GM18519 (cell line): ENCODE measurements at regions not wholly inside any gene's neighbourhood (a gene's known extent, or its start where the extent isn't known, plus 50 kb on each side); places are given as distances from the start of the nearest gene placed in this dataset.
"Not testable (repeated sequence)": the region's sequence is repeated elsewhere in the genome, so short reads cannot be mapped to it uniquely, and the experiment has no call there.

Experiments used
- ATAC-seq: cut with Tn5 transposase; IDR thresholded peaks from one replicate; pipeline ENCODE4 v1.9.1; 2021; ENCODE audit warnings: mild to moderate bottlenecking, moderate library complexity; ENCODE audit not compliant: unreplicated experiment, low FRiP score

DNA sequence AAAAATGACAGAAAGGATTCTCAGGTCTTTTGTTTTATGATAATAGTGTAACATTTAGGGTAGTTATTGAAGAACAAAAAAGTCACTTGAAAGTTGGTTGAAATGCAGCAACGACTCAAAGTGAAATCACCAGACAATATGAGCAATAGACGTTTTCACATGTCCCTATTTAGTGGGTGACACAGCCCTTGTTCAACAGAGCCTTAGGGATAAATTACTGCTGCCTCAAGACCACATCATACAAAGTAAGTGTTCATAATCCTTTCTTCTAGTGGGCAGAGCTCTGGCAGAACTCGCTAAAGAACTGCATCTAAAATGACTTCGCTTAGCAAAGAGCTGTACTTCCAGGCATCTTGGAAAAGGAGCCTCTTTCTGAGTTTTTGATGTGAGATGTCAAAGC lies 128.5 kb upstream of the LMNTD1 start:
- no peak for ATAC-seq

- no peak for ATAC-seq
Observed at GRCh38 chr12:25682421-25682820, 129.3 kb upstream of the LMNTD1 start.

DNA sequence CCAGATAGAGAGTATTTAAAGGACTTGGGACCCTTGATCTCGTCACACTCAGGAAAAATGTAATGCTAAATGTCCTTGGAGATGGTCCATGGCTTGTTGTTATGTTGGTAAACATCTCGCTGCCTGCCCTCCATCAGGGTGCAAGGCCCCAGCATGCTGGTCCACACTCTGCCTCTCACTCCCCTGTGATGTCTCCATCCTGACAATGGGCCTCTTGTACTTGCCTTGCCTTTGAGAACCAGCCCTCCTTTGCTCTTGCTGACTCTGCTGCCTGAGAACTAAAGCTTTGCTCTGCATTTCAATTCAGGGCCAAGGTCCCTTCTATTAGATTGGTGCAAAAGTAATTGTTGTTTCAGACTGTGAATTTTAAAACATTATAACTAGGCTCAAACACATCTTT lies 131.0 kb upstream of the LMNTD1 start:
- ATAC-seq: no peak

DNA sequence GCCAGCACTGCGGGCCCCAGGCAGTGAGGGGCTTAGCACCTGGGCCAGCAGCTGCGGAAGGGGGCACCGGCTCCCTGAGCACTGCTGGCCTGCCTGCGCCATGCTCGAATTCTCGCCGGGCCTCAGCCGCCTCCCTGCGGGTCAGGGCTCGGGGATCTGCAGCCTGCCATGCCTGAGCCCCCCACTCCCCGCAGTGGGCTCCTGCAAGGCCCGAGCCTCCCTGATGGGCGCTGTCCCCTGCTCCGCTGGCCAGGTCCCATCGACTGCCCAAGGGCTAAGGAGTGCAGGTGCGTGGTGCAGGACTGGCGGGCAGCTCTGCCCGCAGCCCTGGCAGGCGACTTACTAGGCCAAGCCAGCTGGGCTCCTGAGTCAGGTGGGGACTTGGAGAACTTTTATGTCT lies 133.3 kb upstream of the LMNTD1 start:
- ATAC-seq: no peak

GRCh38 chr12:25687226-25687625 lies 134.1 kb upstream of the LMNTD1 start:
- no peak for ATAC-seq

DNA sequence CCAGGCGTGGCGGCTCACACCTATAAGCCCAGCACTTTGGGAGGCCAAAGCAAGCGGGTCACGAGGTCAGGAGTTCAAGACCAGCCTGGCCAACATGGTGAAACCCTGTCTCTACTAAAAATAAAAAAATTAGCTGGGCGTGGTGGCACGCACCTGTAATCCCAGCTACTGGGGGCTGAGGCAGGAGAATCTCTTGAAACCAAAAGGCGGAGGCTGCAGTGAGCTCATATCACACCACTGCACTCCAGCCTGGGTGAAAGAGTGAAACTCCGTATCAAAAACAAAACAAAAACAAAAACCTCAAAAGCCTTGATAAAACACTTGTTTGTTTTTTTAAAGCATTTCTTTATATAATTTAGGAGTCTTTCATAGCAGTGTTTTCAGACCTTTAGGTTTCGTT lies 135.8 kb upstream of the LMNTD1 start:
- not testable (repeated sequence) for ATAC-seq

- ATAC-seq: no peak
Observed at GRCh38 chr12:25689996-25690501, 137.0 kb upstream of the LMNTD1 start.

GRCh38 chr12:25690996-25691864 lies 138.1 kb upstream of the LMNTD1 start:
- no peak for ATAC-seq

- no peak for ATAC-seq
Observed at GRCh38 chr12:25691865-25692114, 138.7 kb upstream of the LMNTD1 start.

DNA sequence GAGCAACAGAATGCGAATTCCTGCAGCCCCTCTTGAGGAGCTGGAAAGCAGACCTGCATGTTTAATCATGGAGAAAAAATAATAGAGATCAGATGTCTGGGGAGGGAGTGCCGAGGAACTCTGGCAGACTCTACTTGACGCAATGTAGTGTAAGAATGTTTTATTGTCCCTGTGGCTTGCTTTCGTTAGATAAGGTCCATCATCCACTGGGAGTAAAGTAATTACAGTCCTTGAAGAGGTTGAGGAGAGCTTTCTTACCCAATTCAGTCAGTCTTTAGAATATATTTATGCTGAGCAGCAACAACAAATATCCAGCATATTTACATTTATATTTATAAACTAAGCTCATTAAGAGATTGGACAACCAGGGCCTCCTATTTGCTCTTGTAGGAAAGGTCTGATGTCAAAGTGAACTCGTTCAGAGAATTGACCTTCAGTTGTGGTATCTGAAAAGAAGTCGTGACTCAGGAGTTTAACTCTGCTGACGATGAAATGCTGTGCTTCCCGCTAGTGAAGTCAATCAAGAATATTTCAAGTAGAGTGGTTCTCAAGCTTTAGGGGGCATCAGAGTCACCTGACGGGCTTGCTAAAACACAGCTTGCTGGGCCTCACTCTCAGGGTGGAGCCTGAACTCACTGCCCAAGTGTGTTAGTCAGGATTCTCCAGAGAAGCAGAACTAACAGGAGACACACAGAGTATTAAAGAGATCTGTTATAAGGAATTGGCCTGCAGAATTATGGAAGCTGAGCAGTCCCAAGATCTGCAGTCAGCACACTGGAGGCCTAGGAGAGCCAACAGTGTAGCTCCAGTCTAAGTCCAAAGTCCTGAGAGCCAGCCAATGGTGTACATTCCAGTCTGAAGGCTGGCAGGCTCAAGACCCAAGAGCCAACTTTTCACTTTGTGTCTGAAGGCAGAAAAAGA lies 139.3 kb upstream of the LMNTD1 start:
- no peak for ATAC-seq

DNA sequence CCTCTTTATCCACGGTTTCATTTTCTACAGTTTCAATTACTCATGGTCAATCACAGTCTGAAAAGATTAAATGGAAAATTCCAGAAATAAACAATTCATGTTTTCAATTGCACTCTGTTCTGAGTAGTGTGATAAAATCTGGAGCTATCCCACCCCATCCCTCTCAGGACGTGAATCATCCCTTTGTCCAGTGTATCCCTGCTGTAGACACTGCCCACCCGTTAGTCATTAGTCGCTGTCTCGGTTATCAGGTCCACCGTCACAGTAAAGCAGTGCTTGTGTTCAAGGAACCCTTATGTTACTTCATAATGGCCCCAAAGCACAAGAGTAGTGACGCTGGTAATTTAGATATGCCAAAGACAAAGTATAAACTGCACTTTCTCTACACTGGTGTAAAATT lies 141.0 kb upstream of the LMNTD1 start:
- ATAC-seq: no peak

GRCh38 chr12:25695574-25695973 lies 142.5 kb upstream of the LMNTD1 start:
- no peak for ATAC-seq

DNA sequence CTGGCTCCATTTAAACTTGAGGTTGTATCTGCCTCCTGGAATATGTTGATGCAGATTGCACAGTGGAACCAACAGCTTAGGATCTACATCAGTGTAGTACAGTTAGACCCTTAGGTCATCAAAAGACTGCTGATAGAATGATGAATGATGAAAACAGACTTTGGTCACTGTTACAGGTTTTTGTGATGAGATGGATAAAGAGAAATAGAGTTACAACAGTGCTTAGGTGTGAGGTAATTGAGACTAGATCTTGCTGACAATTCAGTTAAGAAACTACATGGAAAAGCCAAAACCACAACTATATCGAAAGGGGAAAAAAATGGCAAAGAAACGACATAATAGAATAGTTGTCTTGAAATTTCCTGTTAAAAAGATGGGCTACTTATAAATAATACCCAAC lies 145.7 kb upstream of the LMNTD1 start:
- no peak for ATAC-seq

- no peak for ATAC-seq
Observed at GRCh38 chr12:25699454-25699853, 146.4 kb upstream of the LMNTD1 start.

DNA sequence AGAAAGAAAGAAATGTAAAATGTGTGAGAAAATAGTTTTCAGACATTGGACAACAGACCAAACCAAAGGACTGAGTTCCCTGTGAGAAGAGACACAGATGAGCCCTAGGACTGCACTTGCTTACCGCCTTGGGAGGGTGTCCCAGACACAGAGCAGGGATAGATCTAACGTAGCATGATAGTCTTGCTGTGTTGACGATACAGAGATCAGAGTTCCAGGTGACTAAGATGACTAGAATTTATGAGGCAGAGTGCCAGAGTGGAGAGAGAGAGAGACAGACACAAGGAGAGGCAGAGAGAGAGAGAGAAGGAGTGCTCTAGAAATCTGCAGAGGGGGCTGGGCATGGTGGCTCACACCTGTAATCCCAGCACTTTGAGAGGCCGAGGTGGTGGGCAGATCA lies 148.2 kb upstream of the LMNTD1 start:
- no peak for ATAC-seq

DNA sequence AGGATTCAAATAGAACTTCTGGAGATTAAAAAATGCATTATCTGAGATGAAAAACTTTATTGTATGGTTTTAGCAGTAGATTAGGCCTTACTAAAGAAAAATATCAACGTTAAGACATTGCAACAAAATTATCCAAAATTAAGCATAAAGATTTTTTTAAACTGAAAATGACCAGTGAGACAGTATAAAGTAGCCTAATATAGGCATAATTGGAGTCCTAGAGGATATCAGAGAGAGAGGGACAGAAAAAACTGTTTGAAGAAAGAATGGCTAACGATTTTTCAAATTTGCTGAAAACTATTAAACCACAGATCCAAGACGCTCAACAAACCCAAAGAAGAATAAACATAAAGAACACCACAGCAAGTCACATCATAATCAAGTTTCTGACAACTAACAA lies 149.5 kb upstream of the LMNTD1 start:
- ATAC-seq: no peak

- no peak for ATAC-seq
Observed at GRCh38 chr12:25705261-25705660, 152.2 kb upstream of the LMNTD1 start.

DNA sequence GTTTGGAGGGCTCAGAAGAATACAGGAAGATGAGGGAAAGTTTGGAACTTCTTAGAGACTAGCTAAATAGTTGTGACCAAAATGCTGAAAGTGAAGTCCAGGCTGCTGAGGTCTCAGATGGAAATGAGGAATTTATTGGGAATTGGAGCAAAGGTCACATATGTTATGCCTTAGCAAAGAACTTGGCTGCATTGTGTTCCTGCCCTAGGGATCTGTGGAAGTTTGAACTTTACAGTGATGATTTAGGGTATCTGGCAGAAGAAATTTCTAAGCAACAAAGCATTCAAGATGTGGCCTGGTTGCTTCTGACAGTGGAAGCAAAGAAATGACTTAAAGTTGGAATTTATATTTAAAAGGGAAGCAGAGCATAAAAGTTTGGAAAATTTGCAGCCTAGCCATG lies 153.6 kb upstream of the LMNTD1 start:
- not testable (repeated sequence) for ATAC-seq

DNA sequence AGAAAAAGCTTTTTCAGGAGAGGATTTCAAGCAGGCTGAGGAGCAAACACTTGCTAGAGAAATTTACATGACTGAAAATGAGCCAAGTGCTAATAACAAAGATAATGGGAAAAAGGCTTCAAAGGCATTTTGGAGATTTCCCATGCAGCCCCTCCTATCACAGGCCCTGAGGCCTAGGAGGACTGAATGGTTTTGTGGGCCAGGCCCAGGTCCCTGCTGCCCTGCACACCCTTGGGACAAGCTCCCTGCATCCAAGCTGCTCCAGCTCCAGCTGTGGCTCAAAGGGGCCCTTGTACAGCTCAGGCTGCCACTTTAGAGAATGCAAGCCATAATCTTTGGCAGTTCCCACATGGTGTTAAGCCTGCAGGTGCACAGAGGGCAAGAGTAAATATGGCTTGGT lies 154.0 kb upstream of the LMNTD1 start:
- no peak for ATAC-seq

GRCh38 chr12:25708661-25709060 lies 155.6 kb upstream of the LMNTD1 start:
- ATAC-seq: no peak

DNA sequence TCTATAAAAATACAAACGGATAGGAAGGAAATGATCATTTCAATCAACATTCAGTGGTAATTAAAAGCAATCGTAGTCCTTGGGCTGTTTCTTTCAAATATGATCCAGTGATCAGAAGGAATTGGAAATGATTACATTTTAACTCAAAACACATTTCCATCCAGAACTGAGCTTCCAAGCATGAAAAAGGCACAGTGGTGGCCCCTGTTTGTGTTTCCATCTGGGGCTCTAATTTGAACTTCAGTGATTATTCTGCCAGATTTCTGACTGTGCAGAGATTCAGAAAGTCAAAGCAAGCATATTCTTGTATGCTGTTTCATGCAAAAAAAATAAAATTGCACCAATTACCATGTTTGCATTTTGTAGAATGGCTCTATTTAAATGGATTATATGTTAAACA lies 157.0 kb upstream of the LMNTD1 start:
- no peak for ATAC-seq
